MCF 10A (cell line): ENCODE measurements at regions not wholly inside any gene's neighbourhood (a gene's known extent, or its start where the extent isn't known, plus 50 kb on each side); places are given as distances from the start of the nearest gene placed in this dataset.

Source experiments
- BruUV-seq: library from RNA; stranded (reverse); fragments of 400-500 nt; replicated peaks from 2 replicates; lab custom pipeline; 2021; lab: Mats Ljungman, UMichigan
- CTCF ChIA-PET: fragments of 300-600 bp; sonication (Branson Sonifier 250); formaldehyde crosslinking; extraction: SDS; loops from one replicate; lab custom pipeline; 2021; ENCODE audit warnings: antibody characterized with exemption, inconsistent platforms; lab: Yijun Ruan, JAX
- POLR2A ChIA-PET: fragments of 300-600, 350-650 bp; sonication (Branson Sonifier 250); formaldehyde crosslinking; extraction: SDS; loops from one replicate; lab custom pipeline; 2020; ENCODE audit warnings: antibody characterized with exemption, inconsistent platforms; lab: Yijun Ruan, JAX
- DNase-seq: peaks from one replicate; pipeline ENCODE4 v3.0.0-alpha.2; 2018; ENCODE audit not compliant: unreplicated experiment
- H3K27ac Mint-ChIP-seq: one replicate; pipeline ENCODE4 v1.8.0; 2022; ENCODE audit warnings: mild to moderate bottlenecking, low read depth, mixed read lengths; ENCODE audit not compliant: unreplicated experiment
- H3K27me3 Mint-ChIP-seq: one replicate; pipeline ENCODE4 v1.8.0; 2022; ENCODE audit warnings: mixed read lengths; ENCODE audit not compliant: insufficient read depth, unreplicated experiment
- H3K36me3 Mint-ChIP-seq: one replicate; pipeline ENCODE4 v1.8.0; 2022; ENCODE audit warnings: mild to moderate bottlenecking, moderate library complexity, mixed read lengths; ENCODE audit not compliant: insufficient read depth, unreplicated experiment
- H3K4me1 Mint-ChIP-seq: one replicate; pipeline ENCODE4 v1.8.0; 2022; ENCODE audit warnings: mixed read lengths; ENCODE audit not compliant: insufficient read depth, unreplicated experiment
- H3K4me3 Mint-ChIP-seq: one replicate; pipeline ENCODE4 v1.8.0; 2022; ENCODE audit warnings: mild to moderate bottlenecking, moderate library complexity, mixed read lengths; ENCODE audit not compliant: unreplicated experiment
- H3K9me3 Mint-ChIP-seq: one replicate; pipeline ENCODE4 v1.8.0; 2022; ENCODE audit warnings: mixed read lengths; ENCODE audit not compliant: unreplicated experiment
- intact Hi-C: fragments of 100-400 bp; cut with micrococcal nuclease; formaldehyde crosslinking; loops from 2 replicates; pipeline ENCODE4 v1.14.1; 2022
- TF ChIP-seq, protein P1 (sequence below): fragments of 200-600 bp; IDR thresholded peaks from one replicate; pipeline ENCODE4 v1.8.0; 2022; ENCODE audit warnings: antibody characterized with exemption, mild to moderate bottlenecking; ENCODE audit not compliant: unreplicated experiment

DNA sequence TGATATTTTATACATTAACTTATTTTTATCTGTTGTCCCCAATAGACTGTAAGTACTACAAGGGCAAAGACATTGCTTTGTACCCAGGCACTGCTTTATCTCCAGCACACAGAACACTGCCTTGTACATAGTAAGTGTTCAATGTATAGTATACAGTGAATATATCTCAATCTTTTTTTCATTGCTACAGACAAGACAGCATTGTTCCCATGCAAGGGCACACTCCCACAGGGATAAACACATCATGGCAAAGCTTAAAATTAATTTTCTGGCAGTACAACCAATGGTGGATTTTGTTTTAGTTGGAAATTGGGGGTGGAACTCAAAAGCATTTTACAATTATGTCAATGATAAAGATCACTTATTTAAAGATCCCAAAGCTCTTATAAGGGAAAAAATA, 112.3 kb upstream of the EEA1 start:
- TF ChIP-seq, protein P1, sequence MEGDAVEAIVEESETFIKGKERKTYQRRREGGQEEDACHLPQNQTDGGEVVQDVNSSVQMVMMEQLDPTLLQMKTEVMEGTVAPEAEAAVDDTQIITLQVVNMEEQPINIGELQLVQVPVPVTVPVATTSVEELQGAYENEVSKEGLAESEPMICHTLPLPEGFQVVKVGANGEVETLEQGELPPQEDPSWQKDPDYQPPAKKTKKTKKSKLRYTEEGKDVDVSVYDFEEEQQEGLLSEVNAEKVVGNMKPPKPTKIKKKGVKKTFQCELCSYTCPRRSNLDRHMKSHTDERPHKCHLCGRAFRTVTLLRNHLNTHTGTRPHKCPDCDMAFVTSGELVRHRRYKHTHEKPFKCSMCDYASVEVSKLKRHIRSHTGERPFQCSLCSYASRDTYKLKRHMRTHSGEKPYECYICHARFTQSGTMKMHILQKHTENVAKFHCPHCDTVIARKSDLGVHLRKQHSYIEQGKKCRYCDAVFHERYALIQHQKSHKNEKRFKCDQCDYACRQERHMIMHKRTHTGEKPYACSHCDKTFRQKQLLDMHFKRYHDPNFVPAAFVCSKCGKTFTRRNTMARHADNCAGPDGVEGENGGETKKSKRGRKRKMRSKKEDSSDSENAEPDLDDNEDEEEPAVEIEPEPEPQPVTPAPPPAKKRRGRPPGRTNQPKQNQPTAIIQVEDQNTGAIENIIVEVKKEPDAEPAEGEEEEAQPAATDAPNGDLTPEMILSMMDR: no peak
- no TSS peak for BruUV-seq
- Mint-ChIP-seq H3K36me3 (no peaks in the 10 kb centered on the region), H3K9me3 (no peaks in the 10 kb centered on the region), H3K4me1 (no peaks in the 10 kb centered on the region), H3K27me3 (no peaks in the 10 kb centered on the region), H3K27ac (no peak overlapping the region), H3K4me3 (no peak overlapping the region)
- POLR2A ChIA-PET: no interaction called here
- CTCF ChIA-PET: interaction anchor here (0.6 kb wide), 1 partner anchor 942 kb away, joined by 3 read pairs; no protein-coding TSS in a partner anchor
- no peak for DNase-seq
- intact Hi-C loops: no loop called here

DNA sequence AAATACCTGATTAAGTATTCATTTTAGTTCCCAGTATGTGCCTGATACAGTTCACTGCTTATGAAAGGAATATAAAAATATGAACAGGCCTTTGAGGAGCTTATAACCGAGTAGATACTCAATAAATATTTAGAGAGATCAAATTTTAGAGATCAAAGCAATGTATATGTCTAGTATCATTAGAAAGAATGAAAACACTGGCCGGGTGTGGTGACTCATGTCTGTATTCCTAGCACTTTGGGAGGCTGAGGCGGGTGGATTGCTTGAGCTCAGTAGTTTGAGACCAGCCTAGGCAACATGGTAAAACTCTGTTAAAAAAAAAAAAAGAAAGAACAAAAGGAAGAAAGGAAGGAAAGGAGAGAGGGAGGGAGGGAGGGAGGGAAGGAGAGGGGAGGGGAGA, 113.2 kb upstream of the EEA1 start:
- Mint-ChIP-seq H3K27ac (no peak overlapping the region), H3K36me3 (no peaks in the 10 kb centered on the region), H3K4me3 (no peak overlapping the region), H3K9me3 (no peaks in the 10 kb centered on the region), H3K4me1 (no peaks in the 10 kb centered on the region), H3K27me3 (no peaks in the 10 kb centered on the region)
- CTCF ChIA-PET: no interaction called here
- BruUV-seq: no TSS peak
- intact Hi-C loops: no loop called here
- TF ChIP-seq, protein P1: no peak
- DNase-seq: no peak
- POLR2A ChIA-PET: interaction anchor here (1.0 kb wide), 1 partner anchor 240 kb away, joined by 3 read pairs; no protein-coding TSS in a partner anchor

DNA sequence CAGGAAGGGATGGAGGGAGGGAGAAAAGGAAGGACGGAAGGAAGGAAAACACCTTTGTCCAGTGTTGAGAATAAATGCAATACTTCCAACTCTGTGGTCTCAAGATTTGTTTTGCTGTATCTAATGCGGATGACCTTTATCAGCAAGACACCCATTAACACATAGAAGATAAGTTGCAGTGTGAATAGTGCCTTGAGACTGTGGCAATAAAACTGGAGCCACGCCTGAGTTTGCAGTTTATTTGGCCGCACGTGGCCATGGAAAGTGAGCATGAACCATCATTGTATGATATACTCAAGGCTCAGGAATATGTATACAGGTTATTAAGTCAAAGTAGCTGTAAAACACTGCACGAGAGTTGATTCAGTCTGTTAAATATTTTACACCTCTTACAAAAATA, 113.6 kb upstream of the EEA1 start:
- intact Hi-C loops: no loop called here
- no peak overlapping the region for H3K27ac Mint-ChIP-seq
- POLR2A ChIA-PET: interaction anchor here (1.0 kb wide), 1 partner anchor 240 kb away, joined by 3 read pairs; no protein-coding TSS in a partner anchor
- no peak overlapping the region for H3K4me3 Mint-ChIP-seq
- H3K4me1 Mint-ChIP-seq: no peaks in the 10 kb centered on the region
- no peaks in the 10 kb centered on the region for H3K36me3 Mint-ChIP-seq
- BruUV-seq: no TSS peak
- TF ChIP-seq, protein P1: no peak
- H3K27me3 Mint-ChIP-seq: no peaks in the 10 kb centered on the region
- H3K9me3 Mint-ChIP-seq: no peaks in the 10 kb centered on the region
- no peak for DNase-seq
- CTCF ChIA-PET: no interaction called here

GRCh38 chr12:93043192-93043876, 114.2 kb upstream of the EEA1 start:
- ChIA-PET CTCF (no interaction called here), POLR2A (interaction anchor here (1.0 kb wide), 1 partner anchor 239 kb away, joined by 3 read pairs; no protein-coding TSS in a partner anchor)
- Mint-ChIP-seq H3K9me3 (no peaks in the 10 kb centered on the region), H3K4me1 (no peaks in the 10 kb centered on the region), H3K36me3 (no peaks in the 10 kb centered on the region), H3K27ac (no peak overlapping the region), H3K4me3 (no peak overlapping the region), H3K27me3 (no peaks in the 10 kb centered on the region)
- TF ChIP-seq, protein P1: no peak
- no TSS peak for BruUV-seq
- intact Hi-C loops: no loop called here
- DNase-seq: no peak
